Gastrocnemius medialis (tissue), 4 donors: ENCODE measurements at regions not wholly inside any gene's neighbourhood (a gene's known extent, or its start where the extent isn't known, plus 50 kb on each side); places are given as distances from the start of the nearest gene placed in this dataset.

Experiments
- CTCF ChIP-seq, 5 experiments: fragments of 450-650 bp in 3 of 5; fragments of 200-600 bp in 2 of 5; sonication (generic) in 2 of 5; IDR thresholded peaks in 4 of 5; conservative IDR thresholded peaks in 1 of 5; 1 replicate in 4 of 5; 2 replicates in 1 of 5; pipeline ENCODE4 v1.5.1; 2016 to 2019; ENCODE audit warnings: antibody characterized with exemption in 5 of 5, mild to moderate bottlenecking in 3 of 5, moderate library complexity in 3 of 5
- POLR2A ChIP-seq, 2 donors: fragments of 450-650 bp; IDR thresholded peaks; one replicate each; pipeline ENCODE4 v1.6.1; 2017; ENCODE audit warnings: antibody characterized with exemption in 2 of 2, mild to moderate bottlenecking in 2 of 2, moderate library complexity in 2 of 2

DNA sequence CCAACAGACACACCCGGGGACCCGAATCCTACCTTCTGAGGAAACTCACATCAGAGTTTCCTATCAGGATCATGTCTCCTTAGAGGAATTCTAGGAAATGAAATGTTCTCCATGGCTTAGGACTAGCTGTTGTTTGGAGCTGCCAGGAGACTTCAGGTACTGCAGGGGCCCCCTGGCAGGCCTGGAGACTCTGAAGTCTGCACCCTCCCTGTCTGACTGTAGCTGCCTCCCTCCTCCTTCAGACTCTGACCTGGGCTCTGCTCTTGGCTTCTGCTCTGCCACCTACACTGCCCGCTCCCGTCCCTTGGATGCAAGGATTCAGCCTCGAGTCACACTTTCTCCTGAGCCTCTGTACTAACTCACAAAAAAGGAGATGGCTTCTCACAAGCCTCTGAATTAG lies 232.8 kb downstream of the INHBA start:
- no peak for TF ChIP-seq CTCF (IDR thresholded peaks at IDR 0.05 in 4 of 5, conservative IDR thresholded peaks at IDR 0.05 in 1 of 5)
- TF ChIP-seq POLR2A (IDR thresholded peaks at IDR 0.05), result no peak
